Neuronal stem cell (in vitro differentiated cells): ENCODE measurements at regions not wholly inside any gene's neighbourhood (a gene's known extent, or its start where the extent isn't known, plus 50 kb on each side); places are given as distances from the start of the nearest gene placed in this dataset.

ENCODE experiments used
- DNase-seq: peaks from one replicate; pipeline ENCODE4 v3.0.0-alpha.2; 2013; ENCODE audit warnings: low spot score
- H2AFZ ChIP-seq: one replicate; pipeline ENCODE4 v1.6.1; 2013; ENCODE audit warnings: mild to moderate bottlenecking, low read length, inconsistent platforms
- H2AK5ac ChIP-seq: 2 replicates; pipeline ENCODE4 v1.6.1; 2013; ENCODE audit warnings: low read depth, mild to moderate bottlenecking, inconsistent platforms, low read length, moderate library complexity, mixed read lengths
- H2BK120ac ChIP-seq: 2 replicates; pipeline ENCODE4 v1.6.1; 2013; ENCODE audit warnings: low read depth, mild to moderate bottlenecking, inconsistent platforms, low read length, moderate library complexity, mixed read lengths
- H2BK12ac ChIP-seq: one replicate; pipeline ENCODE4 v1.6.1; 2013; ENCODE audit warnings: low read length, inconsistent platforms
- H2BK15ac ChIP-seq: 2 replicates; pipeline ENCODE4 v1.6.1; 2013; ENCODE audit warnings: mild to moderate bottlenecking, low read length, inconsistent platforms, mixed read lengths
- H2BK5ac ChIP-seq: one replicate; pipeline ENCODE4 v1.6.1; 2013; ENCODE audit warnings: inconsistent platforms, mild to moderate bottlenecking, low read length, moderate library complexity
- H3K14ac ChIP-seq: one replicate; pipeline ENCODE4 v1.6.1; 2013; ENCODE audit warnings: low read length, inconsistent platforms
- H3K18ac ChIP-seq: 2 replicates; pipeline ENCODE4 v1.6.1; 2013; ENCODE audit warnings: low read length, inconsistent platforms
- H3K23ac ChIP-seq: 2 replicates; pipeline ENCODE4 v1.6.1; 2013; ENCODE audit warnings: low read depth, mild to moderate bottlenecking, mixed read lengths, low read length, inconsistent platforms; ENCODE audit not compliant: poor library complexity
- H3K27ac ChIP-seq: replicated peaks from 3 replicates; pipeline ENCODE4 v1.5.1; 2013; ENCODE audit warnings: low read length, inconsistent platforms
- H3K27me3 ChIP-seq, 3 experiments: 2 replicates each; pipeline ENCODE4 v1.6.1; 2013; ENCODE audit warnings: low read length in 3 of 3, mild to moderate bottlenecking in 2 of 3, inconsistent platforms in 1 of 3, low read depth in 1 of 3, mixed read lengths in 1 of 3, moderate library complexity in 1 of 3; ENCODE audit not compliant: control insufficient read depth in 3 of 3, insufficient read depth in 3 of 3
- H3K36me3 ChIP-seq, 2 donors: replicated peaks in 1 of 2; 2 replicates each; pipeline ENCODE4 v1.6.1; 2013; ENCODE audit warnings: low read length in 2 of 2; ENCODE audit not compliant: control insufficient read depth in 2 of 2, insufficient read depth in 2 of 2
- H3K4ac ChIP-seq: 2 replicates; pipeline ENCODE4 v1.6.1; 2013; ENCODE audit warnings: inconsistent platforms, mild to moderate bottlenecking, low read length, moderate library complexity
- H3K4me1 ChIP-seq, 2 donors: 1 replicate in 1 of 2; 2 replicates in 1 of 2; pipeline ENCODE4 v1.6.1; 2013; ENCODE audit warnings: low read length in 2 of 2, low read depth in 1 of 2; ENCODE audit not compliant: control insufficient read depth in 2 of 2, insufficient read depth in 1 of 2
- H3K4me2 ChIP-seq: one replicate; pipeline ENCODE4 v1.6.1; 2013; ENCODE audit warnings: mild to moderate bottlenecking, low read length, inconsistent platforms; ENCODE audit not compliant: insufficient read depth, poor library complexity, severe bottlenecking
- H3K4me3 ChIP-seq, 2 donors: 2 replicates each; pipeline ENCODE4 v1.5.1; 2013; ENCODE audit warnings: low read length in 2 of 2, mild to moderate bottlenecking in 2 of 2, inconsistent platforms in 1 of 2, moderate library complexity in 1 of 2
- H3K79me1 ChIP-seq: one replicate; pipeline ENCODE4 v1.6.1; 2013; ENCODE audit warnings: low read depth, mild to moderate bottlenecking, inconsistent platforms, low read length, moderate library complexity
- H3K9ac ChIP-seq: one replicate; pipeline ENCODE4 v1.6.1; 2013; ENCODE audit warnings: mild to moderate bottlenecking, low read depth, low read length, inconsistent platforms; ENCODE audit not compliant: poor library complexity
- H3K9me3 ChIP-seq, 2 donors: replicated peaks in 1 of 2; 2 replicates each; pipeline versions ENCODE3 to v1.6.1; 2013; ENCODE audit warnings: low read length in 2 of 2, mild to moderate bottlenecking in 2 of 2, inconsistent platforms in 1 of 2, low read depth in 1 of 2, mixed read lengths in 1 of 2, moderate library complexity in 1 of 2; ENCODE audit not compliant: control insufficient read depth in 2 of 2, insufficient read depth in 1 of 2
- H4K8ac ChIP-seq: one replicate; pipeline ENCODE4 v1.6.1; 2013; ENCODE audit warnings: low read depth, mild to moderate bottlenecking, inconsistent platforms, low read length, moderate library complexity
- H4K91ac ChIP-seq: one replicate; pipeline ENCODE4 v1.6.1; 2013; ENCODE audit warnings: low read length, low read depth, mild to moderate bottlenecking, inconsistent platforms; ENCODE audit not compliant: poor library complexity
- WGBS, 2 donors: extraction: QIAGEN DNeasy Blood & Tissue Kit; methylation state at CpG; one replicate each; pipeline ENCODE4 v1.1.7; 2013; ENCODE audit warnings: missing lambda C conversion rate in 2 of 2, mixed read lengths in 1 of 2; ENCODE audit not compliant: insufficient read length in 2 of 2, insufficient replicate concordance in 1 of 2; ENCODE audit errors: extremely low coverage in 2 of 2; 5-methylcytosine and 5-hydroxymethylcytosine counted together

GRCh38 chr5:20229303-20230005, 241.5 kb upstream of the CDH18 start:
- no peak overlapping the region for H3K4me3 ChIP-seq
- no peak overlapping the region for H2BK120ac ChIP-seq
- DNase-seq = no peak
- no peak overlapping the region for H4K8ac ChIP-seq
- no peak overlapping the region for H3K14ac ChIP-seq
- H2AK5ac ChIP-seq = no peak overlapping the region
- H3K9me3 ChIP-seq = no peaks in the 10 kb centered on the region
- H3K4ac ChIP-seq = no peak overlapping the region
- no peak overlapping the region for H2BK5ac ChIP-seq
- no peak overlapping the region for H3K4me2 ChIP-seq
- no peak overlapping the region for H4K91ac ChIP-seq
- no CpG with 5 or more reads among the region's 2 CpGs for WGBS, 2 donors
- H3K4me1 ChIP-seq = no peaks in the 10 kb centered on the region
- H3K36me3 ChIP-seq = no peaks in the 10 kb centered on the region
- no peak overlapping the region for H3K9ac ChIP-seq
- no peak overlapping the region for H2BK15ac ChIP-seq
- no peak overlapping the region for H2AFZ ChIP-seq
- no peak overlapping the region for H3K18ac ChIP-seq
- H3K27ac ChIP-seq = no peak overlapping the region
- H3K23ac ChIP-seq = no peak overlapping the region
- H3K27me3 ChIP-seq = no peaks in the 10 kb centered on the region
- no peaks in the 10 kb centered on the region for H3K79me1 ChIP-seq
- no peak overlapping the region for H2BK12ac ChIP-seq

GRCh38 chr5:20224966-20225365, 237.0 kb upstream of the CDH18 start:
- H2AK5ac ChIP-seq = no peak overlapping the region
- no peak overlapping the region for H4K91ac ChIP-seq
- H2BK12ac ChIP-seq = no peak overlapping the region
- no peaks in the 10 kb centered on the region for H3K36me3 ChIP-seq
- no peak overlapping the region for H3K23ac ChIP-seq
- DNase-seq = no peak
- H3K79me1 ChIP-seq = no peaks in the 10 kb centered on the region
- H2BK5ac ChIP-seq = no peak overlapping the region
- H3K27me3 ChIP-seq = no peaks in the 10 kb centered on the region
- no peak overlapping the region for H3K4ac ChIP-seq
- WGBS, 2 donors = no CpG with 5 or more reads among the region's 2 CpGs
- H3K4me2 ChIP-seq = no peak overlapping the region
- H3K9me3 ChIP-seq = no peaks in the 10 kb centered on the region
- no peak overlapping the region for H2BK120ac ChIP-seq
- H2BK15ac ChIP-seq = no peak overlapping the region
- H3K14ac ChIP-seq = no peak overlapping the region
- no peak overlapping the region for H3K4me3 ChIP-seq
- H4K8ac ChIP-seq = no peak overlapping the region
- H3K9ac ChIP-seq = no peak overlapping the region
- no peak overlapping the region for H2AFZ ChIP-seq
- H3K27ac ChIP-seq = no peak overlapping the region
- no peak overlapping the region for H3K18ac ChIP-seq
- no peaks in the 10 kb centered on the region for H3K4me1 ChIP-seq

- H2BK120ac ChIP-seq = no peak overlapping the region
- H3K9me3 ChIP-seq = no peaks in the 10 kb centered on the region
- H2BK15ac ChIP-seq = no peak overlapping the region
- no CpG with 5 or more reads among the region's 1 CpG for WGBS, 2 donors
- no peak overlapping the region for H2BK12ac ChIP-seq
- H3K9ac ChIP-seq = no peak overlapping the region
- H3K4ac ChIP-seq = no peak overlapping the region
- no peak overlapping the region for H3K4me2 ChIP-seq
- DNase-seq = no peak
- no peak overlapping the region for H4K91ac ChIP-seq
- no peak overlapping the region for H2AK5ac ChIP-seq
- no peak overlapping the region for H3K4me3 ChIP-seq
- no peaks in the 10 kb centered on the region for H3K4me1 ChIP-seq
- no peak overlapping the region for H3K18ac ChIP-seq
- no peak overlapping the region for H2AFZ ChIP-seq
- H3K27ac ChIP-seq = no peak overlapping the region
- no peaks in the 10 kb centered on the region for H3K36me3 ChIP-seq
- no peaks in the 10 kb centered on the region for H3K79me1 ChIP-seq
- no peak overlapping the region for H4K8ac ChIP-seq
- H3K23ac ChIP-seq = no peak overlapping the region
- H3K14ac ChIP-seq = no peak overlapping the region
- H2BK5ac ChIP-seq = no peak overlapping the region
- no peaks in the 10 kb centered on the region for H3K27me3 ChIP-seq
Observed at GRCh38 chr5:20224046-20224445, 236.0 kb upstream of the CDH18 start.

GRCh38 chr5:20223451-20223850, 235.5 kb upstream of the CDH18 start:
- Histone ChIP-seq H3K4me2 (no peak overlapping the region), H3K4ac (no peak overlapping the region), H2BK12ac (no peak overlapping the region), H4K8ac (no peak overlapping the region), H4K91ac (no peak overlapping the region), H3K23ac (no peak overlapping the region), H3K9me3 (no peaks in the 10 kb centered on the region), H3K4me3 (no peak overlapping the region), H2BK15ac (no peak overlapping the region), H2BK5ac (no peak overlapping the region), H3K9ac (no peak overlapping the region), H2AFZ (no peak overlapping the region), H3K4me1 (no peaks in the 10 kb centered on the region), H3K27me3 (no peaks in the 10 kb centered on the region), H3K36me3 (no peaks in the 10 kb centered on the region), H2BK120ac (no peak overlapping the region), H2AK5ac (no peak overlapping the region), H3K18ac (no peak overlapping the region), H3K27ac (no peak overlapping the region), H3K14ac (no peak overlapping the region), H3K79me1 (no peaks in the 10 kb centered on the region)
- no peak for DNase-seq
- no CpG with 5 or more reads among the region's 2 CpGs for WGBS, 2 donors
